Stimulated activated CD4-positive, alpha-beta T cell treated with anti-CD3 and anti-CD28 coated beads, Interleukin-15, amount 100 ng/mL, for 24 hours (primary cell): ENCODE measurements at regions not wholly inside any gene's neighbourhood (a gene's known extent, or its start where the extent isn't known, plus 50 kb on each side); places are given as distances from the start of the nearest gene placed in this dataset.
A peak's percentile ranks its signal among the peaks of the same experiment; 100 is the strongest.
"Not testable (repeated sequence)": the region's sequence is repeated elsewhere in the genome, so short reads cannot be mapped to it uniquely, and the experiment has no call there.

Experiments used
- DNase-seq: peaks from one replicate; pipeline ENCODE4 v3.0.0-alpha.2; 2020

GRCh38 chr2:207375207-207375875 is 154.4 kb upstream of the CREB1 start:
- no peak for DNase-seq

DNA sequence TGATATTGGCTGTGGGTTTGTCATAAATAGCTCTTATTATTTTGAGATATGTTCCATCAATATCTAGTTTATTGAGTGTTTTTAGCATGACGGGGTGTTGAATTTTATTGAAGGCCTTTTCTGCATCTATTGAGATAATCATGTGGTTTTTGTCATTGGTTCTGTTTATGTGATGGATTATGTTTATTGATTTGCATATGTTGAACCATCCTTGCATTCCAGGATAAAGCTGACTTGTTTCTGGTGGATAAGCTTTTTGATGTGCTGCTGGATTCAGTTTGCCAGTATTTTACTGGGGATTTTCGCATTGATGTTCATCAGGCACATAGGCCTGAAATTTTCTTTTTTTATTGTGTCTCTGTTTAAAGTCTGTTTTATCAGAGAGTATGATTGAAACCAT is 151.1 kb upstream of the CREB1 start:
- DNase-seq, result not testable (repeated sequence)

GRCh38 chr2:207385076-207385475 is 144.7 kb upstream of the CREB1 start:
- DNase-seq, result no peak

DNA sequence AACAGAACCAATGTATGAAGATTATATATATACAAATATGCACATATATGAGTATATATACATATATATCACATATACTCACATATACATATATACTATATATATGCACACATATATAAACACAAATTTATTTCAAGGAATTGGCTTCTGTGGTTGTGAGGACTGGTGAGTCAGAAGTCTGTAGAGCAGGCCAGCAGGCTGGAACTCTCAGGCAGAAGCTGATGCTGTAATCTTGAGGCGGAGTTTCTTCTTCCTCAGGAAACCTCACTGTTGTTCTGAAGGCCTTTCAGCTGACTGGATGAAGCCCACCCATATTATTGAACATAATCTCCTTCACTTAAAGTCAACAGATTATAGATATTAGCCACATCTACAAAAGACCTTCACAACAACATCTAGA is 143.9 kb upstream of the CREB1 start:
- DNase-seq, result no peak

GRCh38 chr2:207387001-207387571 is 142.7 kb upstream of the CREB1 start:
- no peak for DNase-seq

- DNase-seq, result no peak
Observed at GRCh38 chr2:207390302-207391095, 139.3 kb upstream of the CREB1 start.

DNA sequence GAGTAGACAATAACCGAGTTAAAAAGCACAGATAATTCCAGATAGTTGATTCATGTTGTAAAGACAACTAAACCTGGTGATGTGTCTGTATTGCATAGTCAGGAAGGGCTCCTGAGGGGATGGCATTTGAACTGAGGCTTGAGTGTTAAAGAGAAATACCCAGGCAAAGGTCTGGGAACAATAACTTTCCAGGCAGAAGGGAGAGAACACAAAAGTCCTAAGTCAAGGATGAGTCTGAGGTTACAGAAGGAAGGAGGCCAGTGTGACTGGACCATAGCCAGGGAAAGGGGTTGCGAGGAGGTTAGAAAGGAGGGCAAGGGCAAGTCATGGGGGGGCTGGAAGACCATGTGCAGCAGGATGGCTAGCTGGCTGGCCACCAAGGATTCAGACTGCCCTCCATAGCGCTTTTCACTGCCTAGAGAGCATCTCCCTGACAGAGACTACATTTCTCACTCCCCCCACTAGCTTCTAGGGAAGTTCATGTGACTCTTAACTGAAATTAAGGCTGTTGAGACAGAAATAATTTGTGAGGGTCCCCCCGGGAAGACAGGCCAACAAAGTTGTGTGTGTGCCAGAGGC is 135.5 kb upstream of the CREB1 start:
- DNase-seq, result no peak

DNA sequence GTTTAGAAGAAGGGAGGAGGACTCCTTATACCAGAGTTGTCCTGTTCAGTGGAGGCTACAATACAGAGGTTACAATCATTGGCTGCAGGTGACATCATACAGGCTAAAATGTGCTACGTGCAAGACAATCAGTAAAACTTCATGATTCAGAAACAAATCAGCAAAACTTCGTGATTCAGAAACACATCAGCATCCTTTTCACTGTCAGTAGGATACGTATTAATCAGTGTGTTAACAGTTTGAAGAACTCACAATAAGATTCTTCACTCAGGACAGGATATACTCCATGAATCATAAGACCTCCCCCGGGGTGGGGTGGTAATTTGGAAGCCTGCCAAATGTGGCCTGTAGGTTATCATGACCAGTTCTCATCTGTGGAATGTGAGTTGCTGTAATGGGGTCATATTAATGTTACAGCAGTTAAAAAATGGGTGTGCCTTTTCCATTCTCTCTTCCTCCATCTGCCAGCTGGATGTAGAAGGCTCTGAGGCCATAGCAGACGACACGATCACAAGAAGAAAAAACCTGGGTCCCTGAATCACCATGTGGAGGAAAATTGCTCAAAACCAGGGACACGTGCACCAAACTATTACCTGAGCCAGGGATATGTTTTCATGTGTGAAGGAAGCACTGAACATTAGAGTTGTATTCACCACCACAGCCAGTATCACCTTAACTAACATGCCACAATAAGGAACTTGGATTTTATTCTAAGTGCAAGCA is 134.8 kb upstream of the CREB1 start:
- DNase-seq, result peak; percentile 71

- no peak for DNase-seq
Observed at GRCh38 chr2:207395535-207396251, 134.1 kb upstream of the CREB1 start.

DNA sequence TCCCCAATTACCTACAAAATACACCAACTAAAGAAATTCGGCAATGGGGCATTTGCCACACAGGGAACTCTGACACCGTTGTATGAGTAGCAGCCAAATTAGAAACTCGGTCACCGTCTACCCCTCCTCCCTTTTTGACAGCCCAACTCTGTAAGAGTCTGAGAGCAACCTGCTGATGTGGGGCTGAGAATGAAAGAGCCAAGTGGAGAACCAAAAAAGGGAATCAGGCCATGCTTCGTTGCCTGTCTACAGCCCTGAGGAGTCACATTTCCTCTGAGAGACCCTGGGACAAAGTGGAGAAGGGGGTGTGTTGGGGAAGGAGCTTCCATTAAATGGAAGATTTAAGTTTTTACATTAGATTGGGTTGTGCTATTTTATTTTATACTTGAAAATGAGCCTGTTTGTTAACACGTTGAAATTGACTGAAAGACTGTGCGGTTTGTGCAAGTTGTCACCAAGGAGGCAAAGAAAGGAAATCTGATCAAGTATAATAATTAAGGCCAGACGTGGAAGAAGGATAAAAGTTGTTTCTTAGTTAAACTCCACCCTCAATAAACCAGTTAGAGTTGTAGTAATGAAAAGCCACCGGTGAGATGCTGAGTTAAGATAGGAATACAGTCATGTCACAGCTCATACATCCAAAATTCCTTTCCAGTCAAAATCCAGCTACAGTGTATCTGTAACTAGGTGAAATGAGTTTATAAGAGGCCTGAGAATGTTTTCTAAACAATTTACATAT is 131.7 kb upstream of the CREB1 start:
- no peak for DNase-seq

GRCh38 chr2:207399301-207399700 is 130.5 kb upstream of the CREB1 start:
- DNase-seq, result no peak

DNA sequence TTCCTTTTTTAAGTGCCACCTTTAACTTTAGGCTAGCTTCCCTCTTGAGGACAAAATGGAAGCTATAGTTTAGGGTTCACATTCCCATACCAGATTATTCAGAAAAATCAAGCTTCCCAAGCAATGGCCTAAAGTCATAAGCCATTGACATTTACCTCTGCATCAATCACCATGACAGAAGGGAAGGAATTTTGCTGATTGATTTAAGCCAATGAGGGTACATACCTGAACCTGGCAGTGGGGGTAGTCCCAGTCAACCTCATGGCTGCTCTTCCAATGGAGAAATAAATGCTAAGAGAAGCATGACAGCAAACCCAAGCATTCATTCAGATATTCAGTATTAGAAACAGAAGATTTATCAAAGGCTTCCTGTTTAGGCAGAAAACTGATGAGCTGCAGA is 128.4 kb upstream of the CREB1 start:
- DNase-seq, result no peak

GRCh38 chr2:207403141-207403540 is 126.6 kb upstream of the CREB1 start:
- no peak for DNase-seq

GRCh38 chr2:207403950-207404349 is 125.8 kb upstream of the CREB1 start:
- DNase-seq, result no peak

DNA sequence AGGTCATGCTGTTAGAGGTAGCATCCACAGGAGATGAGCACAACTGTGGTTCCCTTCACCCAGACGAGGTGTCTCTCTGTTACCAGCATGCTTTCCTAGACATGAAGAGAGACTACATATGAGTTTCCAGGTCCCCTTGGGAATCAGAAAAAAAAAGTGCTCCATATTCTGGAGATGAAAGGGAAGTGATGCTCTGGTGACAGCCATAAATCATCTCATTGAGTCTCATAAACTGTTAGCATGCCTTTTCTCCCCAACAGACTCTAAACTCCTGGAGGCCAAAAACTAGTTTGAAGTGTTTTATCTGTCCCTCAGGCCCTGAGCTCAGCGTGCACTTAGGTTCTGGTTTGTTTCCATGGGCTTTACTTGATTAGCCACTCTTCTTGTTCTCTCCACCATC is 124.6 kb upstream of the CREB1 start:
- no peak for DNase-seq

GRCh38 chr2:207408086-207408794 is 121.5 kb upstream of the CREB1 start:
- no peak for DNase-seq

DNA sequence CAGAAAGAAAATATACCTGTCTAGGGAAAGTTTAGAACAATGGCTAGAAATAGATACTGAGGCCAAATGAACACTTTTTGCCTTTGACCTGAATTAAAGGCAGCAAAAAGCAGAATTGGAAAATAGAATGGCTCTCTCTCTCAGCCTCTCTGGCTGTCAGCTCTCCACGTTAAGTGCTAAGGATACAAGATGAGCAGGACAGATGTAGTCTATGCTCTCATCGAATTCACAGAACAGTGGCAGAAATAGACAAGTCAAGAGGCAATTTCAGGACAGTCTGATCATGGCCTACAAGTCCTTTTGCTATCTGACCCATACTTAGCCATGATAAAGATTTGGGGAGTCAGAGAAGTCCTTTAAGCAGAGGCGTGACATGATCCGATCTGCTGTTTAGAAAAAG is 120.2 kb upstream of the CREB1 start:
- DNase-seq, result no peak

DNA sequence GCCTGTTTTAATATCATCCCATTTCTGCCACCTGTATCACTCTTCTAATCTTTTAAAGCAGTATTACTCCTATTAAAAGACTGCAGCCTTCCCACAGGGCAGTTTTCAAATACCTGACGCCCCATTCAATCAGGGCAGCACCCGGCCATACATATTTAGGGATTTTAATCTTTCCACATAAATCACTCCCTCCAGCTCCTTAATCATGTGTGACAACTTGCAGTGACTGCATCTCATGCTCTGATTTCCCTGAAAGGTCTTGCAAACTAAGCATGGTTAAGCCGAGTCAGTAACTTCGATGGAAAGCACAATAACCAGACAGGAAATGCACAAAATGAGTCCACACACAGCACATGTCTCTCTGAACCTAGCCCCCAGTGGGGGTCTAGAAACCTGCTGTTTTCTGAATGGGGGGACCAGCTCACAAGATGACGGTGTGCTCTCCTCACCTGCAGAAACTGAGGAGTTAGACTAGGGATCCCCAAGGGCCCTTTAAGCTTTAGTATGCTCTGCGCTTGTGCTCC is 116.9 kb upstream of the CREB1 start:
- DNase-seq, result no peak

- DNase-seq, result no peak
Observed at GRCh38 chr2:207413376-207413907, 116.3 kb upstream of the CREB1 start.

GRCh38 chr2:207416111-207416510 is 113.7 kb upstream of the CREB1 start:
- DNase-seq, result no peak

DNA sequence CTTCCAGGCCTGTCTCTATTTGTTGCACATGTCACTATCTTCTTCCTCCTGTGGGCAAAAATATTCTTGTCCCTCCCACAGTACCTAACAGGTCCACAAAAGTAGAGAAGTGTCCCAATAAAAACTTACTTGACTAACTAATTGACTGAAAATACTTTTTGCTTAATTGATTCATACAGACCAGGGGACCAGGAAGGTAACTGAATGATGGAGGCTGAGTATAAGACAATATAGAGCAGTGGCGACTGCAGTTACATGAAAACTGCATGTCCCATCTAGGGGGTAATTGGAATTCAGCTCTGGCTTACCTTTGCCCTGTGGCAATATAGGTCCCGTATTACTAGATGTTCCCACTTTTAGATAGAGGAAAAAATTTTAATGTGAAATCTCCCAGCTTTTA is 112.9 kb upstream of the CREB1 start:
- no peak for DNase-seq
